ENCODE measurements at regions not wholly inside any gene's neighbourhood (a gene's known extent, or its start where the extent isn't known, plus 50 kb on each side); places are given as distances from the start of the nearest gene placed in this dataset.
A peak's percentile ranks its signal among the peaks of the same experiment; 100 is the strongest.
"Not testable (repeated sequence)": the region's sequence is repeated elsewhere in the genome, so short reads cannot be mapped to it uniquely, and the experiment has no call there.

DNA sequence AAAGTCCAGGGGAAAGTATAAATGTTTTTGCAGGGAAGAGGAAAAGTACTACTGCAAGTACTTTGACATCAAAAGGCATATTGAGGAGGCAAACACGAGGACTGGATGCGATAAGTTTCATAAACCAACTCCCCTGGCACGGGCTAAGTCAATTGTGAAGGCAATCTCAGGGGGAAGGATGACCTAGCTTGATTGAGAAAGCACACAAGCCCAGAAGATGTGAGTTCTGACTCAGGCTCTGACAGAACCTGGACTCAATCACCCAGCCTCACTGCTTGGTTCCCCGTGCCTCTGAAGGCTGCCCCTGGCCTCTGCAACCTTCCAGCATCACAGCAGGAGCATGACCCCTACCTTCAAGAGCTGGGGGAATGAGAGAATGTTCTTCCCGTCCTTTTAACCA, 93.2 kb upstream of the ZNF438 start:
- no peak for ATAC-seq
- no peak for DNase-seq

- no peak for DNase-seq
Measured at GRCh38 chr10:31125789-31126188, 94.1 kb upstream of the ZNF438 start.

GRCh38 chr10:31126593-31126992, 94.9 kb upstream of the ZNF438 start:
- ATAC-seq (peak; percentile 74), DNase-seq (no peak)

More at GRCh38 chr10:31125789-31126188, 94.1 kb upstream of the ZNF438 start:
- no peak for ATAC-seq

DNA sequence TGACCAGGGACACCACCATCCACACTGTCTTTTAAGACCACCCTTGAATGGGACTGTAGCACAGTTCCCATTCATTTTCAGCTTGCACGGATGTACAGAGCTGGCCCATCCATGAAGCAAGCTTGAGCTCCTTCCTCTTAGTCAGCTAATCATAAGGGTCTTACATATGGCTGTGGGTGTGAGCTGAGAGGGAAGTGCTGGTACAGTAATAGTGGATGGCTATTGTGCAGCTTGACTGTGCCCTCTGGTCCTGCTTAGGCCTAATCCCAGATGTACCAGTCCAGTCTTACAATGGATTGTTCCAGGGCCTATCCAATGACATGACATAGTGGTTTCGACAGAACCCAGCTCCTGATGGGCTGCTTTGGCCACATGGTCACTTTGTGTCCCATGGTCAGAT, 96.9 kb upstream of the ZNF438 start:
- ATAC-seq: no peak
- no peak for DNase-seq

- DNase-seq (no peak), ATAC-seq (no peak)
Measured at GRCh38 chr10:31129271-31129670, 97.6 kb upstream of the ZNF438 start.

GRCh38 chr10:31129880-31130405, 98.3 kb upstream of the ZNF438 start:
- ATAC-seq: no peak
- no peak for DNase-seq

GRCh38 chr10:31130406-31130805, 98.7 kb upstream of the ZNF438 start:
- ATAC-seq: no peak

DNA sequence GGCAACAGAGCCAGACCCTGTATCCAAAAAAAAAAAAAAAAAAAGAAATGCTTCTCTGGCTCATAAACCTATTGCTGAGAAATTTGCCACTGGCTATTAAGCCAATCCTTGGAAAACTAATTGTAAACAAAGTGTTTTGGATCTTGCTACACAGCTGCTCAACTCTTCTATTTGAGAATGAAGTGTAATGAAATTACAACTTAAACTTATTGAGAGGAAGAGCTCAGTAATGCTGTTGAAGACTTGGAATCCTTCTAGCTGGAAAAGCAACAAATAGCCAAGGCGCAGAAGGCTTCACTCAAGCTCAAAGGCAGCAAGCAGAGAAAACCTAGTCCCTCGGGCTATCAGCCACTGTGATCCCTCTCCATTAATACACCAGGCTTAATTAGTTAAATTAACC, 99.6 kb upstream of the ZNF438 start:
- DNase-seq: no peak
- no peak for ATAC-seq

More at GRCh38 chr10:31130406-31130805, 98.7 kb upstream of the ZNF438 start:
- no peak for DNase-seq

DNA sequence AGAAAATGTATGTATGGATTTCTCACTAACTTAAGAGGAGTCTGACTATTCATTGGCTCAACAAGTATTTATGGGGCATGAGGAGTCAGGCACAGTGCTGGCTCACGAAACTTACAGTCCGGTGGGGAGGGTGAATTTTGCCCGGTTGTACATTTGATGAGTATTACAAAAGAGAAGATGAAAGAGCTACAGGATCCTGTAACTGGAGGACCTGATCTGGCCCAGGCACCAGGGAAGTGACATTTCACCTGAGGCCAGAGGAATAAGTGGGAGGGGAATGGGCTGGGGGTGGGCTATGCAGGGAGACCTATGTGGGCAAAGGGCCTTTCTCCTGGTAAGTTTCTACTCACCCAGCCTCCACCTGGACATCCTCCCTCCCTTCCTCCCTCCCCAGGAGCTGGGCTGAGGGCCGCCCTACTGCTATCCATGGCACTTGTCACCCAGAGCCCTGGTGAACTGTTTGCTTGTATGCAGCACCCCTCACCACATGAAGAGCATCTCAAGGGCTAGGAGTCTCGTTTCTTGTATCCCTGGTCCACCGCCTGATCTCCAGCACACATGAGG, 101.1 kb upstream of the ZNF438 start:
- DNase-seq (no peak), ATAC-seq (no peak)

GRCh38 chr10:31133251-31133791, 101.7 kb upstream of the ZNF438 start:
- ATAC-seq: no peak
- DNase-seq: no peak

DNA sequence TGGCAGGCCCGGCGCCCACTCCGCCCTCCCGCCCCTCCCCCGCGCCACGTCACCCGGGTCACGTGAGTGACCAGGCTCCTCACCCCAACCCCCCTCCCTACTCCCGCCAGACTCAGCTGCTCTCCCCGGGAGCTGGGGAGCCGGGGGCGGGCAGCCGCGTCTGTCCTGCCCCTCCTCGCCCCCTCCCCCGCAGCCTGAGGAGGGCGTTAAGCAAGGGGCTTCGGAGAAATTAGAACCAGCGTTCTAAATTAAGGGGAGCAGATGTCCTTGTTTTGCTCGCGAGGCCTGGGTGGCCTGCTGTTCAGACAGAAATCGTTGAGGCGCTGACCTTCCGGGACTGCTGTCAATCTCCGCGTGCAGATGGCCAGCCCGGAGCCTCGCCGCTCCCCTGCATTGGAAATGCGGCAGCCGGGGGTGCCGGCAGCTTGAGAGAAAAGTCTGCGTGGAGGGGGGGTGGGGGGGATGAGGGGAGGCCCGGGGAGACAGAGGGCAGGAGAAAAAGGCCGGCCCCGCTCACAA, 102.2 kb upstream of the ZNF438 start:
- peak; percentile 30 for ATAC-seq
- DNase-seq: peak; percentile 76

DNA sequence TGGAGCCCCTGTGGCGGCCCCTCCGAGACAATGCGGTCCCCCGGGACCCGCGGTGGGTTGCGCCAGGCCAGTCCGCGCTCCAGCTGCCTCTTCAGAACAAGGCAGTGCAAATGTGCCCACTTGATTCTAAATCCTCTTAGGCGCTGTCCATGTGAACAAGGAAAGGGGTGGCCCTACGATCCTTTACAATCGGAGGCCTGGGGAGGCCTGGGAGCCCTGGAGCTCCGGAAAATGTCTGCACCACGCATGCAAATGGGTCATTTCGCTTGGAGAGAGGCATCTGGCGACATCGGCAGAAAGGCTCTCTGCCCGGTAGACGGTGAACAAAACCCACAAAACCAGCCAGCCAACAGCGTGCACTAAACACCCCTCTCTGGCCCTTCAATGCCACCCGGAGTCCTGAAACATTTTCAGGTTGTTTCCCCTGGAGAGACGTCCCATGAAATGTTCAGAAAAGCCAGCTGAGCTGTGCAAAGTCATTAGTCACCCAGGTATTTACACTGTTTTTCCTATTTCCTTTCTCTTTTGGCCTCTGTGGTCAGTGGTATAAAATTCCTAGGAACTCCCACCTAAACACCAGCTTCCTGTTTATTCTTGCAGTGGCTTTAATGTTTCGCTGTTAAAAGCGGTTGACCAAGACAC, 102.8 kb upstream of the ZNF438 start:
- peak; percentile 68 for ATAC-seq
- DNase-seq: peak; percentile 52

DNA sequence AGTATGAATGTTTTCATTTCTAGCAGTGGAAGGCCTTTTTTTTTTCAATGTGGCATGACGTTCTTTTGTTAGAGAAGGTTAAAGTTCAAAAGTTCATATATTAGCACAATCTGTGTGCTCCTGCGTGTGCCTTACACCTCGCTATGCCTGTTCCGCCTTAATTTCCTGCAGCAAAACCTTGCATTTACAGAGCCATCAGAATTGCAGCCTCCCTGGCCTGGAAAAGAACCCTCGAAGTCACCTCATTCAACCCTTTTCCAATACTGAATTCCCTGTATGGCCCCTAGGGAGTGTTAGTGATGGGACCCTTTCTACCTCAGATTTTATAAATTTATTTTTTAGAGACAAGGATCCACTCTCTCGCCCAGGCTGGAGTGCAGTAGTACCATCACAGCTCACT, 103.5 kb upstream of the ZNF438 start:
- no peak for DNase-seq
- ATAC-seq: no peak

- ATAC-seq, DNase-seq: not testable (repeated sequence)
Measured at GRCh38 chr10:31135791-31136190, 104.1 kb upstream of the ZNF438 start.

DNA sequence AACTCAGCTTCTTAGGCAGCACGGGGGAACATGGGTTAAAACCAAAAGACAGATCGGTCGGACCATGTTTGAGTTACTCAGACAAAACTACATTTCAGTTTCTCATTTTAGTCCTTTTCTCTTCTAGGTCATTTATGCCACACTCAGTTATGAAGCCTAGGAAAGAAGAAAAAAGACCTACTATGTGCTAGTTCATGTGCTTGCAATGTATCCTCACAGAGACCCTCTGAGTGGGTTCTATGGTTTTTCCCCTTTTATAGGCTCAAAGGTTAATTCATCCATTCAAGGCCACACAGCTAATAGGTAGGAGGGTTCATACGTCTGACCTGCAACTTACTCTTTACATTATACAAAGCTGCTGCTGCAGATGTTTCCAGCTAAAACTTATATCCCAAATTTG, 104.7 kb upstream of the ZNF438 start:
- DNase-seq (no peak), ATAC-seq (no peak)

DNA sequence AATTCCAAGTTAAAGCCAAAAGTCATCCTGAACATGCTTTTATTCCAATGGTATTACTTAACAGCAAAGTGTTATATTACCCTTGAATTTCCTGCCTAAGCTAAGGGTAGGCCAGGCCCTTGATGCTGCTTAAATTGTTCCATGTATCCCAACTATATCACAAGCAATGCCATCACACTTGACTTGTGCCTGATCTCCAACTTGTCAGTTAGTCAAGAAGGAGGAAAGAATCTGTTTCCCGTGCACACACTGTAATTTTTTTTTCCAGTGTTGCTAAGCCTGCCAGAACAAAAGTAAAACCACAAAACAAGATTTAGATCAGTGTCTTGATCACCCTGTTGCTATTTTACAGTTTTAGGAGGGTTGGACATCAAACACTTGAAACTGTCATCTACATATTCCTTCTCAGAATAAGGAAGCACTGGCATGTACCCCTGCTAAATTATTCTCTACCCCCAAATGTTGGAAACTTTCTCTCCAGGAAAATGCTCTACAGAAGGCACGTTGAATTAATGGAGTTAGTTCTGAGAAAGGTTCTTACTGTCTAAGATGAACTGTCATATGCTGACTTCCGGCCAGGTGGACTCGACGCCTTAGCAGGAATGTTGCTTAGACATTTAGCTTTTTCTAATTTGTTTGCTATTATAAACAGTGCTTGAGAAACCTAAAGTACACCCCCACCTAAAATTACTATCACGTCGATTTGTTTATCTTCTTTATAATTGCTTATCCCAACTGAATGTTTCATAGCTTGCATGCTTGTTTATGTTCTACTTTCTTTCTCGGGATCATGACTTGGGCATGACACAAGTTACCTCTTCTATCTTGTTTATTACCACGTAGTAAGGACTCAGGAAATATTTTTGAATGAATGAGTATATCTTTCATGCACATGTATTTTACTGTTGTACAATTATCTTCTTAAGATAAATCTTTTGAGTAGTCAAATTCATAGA, 105.5 kb upstream of the ZNF438 start:
- peak; percentile 2 for ATAC-seq
- DNase-seq: no peak

DNA sequence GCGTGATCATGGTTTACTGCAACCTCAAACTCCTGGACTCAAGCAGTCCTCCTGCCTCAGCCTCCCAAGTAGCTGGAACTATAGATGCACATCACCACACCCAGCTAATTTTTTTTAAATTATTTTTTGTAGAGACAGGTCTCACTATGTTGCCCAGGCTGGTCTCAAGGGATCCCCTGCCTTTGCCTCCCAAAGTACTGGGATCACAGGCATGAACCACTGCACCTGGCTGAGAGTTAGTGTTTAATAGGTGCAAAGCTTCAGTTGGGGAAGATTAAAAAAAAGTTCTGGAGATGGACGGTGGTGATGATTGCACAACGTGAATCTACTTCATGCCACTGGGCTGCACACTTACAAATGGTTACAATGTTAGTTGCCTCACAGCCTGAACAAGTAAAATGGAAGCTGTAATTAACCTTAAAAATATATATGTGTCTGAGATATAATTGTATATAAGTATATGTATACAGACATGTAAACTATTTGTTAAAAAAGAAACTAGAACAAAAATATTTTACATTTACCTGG, 106.4 kb upstream of the ZNF438 start:
- no peak for ATAC-seq
- no peak for DNase-seq

- ATAC-seq (no peak), DNase-seq (no peak)
Measured at GRCh38 chr10:31139497-31139896, 107.8 kb upstream of the ZNF438 start.

DNA sequence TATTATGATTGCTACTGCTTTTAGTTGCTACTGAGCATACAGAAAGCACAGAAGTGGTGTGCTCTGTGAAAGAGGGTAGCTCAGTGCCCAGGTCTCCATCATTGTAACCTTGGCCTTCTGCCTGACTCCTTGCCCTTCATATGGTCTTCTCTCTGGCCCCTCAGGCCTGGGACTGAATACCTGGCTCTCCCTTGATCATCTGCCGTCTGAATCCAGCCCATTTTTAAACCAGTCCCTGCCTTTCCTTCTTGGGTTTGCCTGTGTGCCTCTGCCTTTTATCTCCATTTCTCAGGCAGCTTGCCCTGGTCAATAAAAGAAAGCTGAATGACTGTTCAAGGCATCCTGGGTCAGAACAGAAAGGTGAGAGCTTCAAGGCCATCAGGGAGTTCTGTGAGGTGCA, 109.1 kb upstream of the ZNF438 start:
- DNase-seq (no peak), ATAC-seq (no peak)

GRCh38 chr10:31142026-31142425, 110.4 kb upstream of the ZNF438 start:
- ATAC-seq (no peak), DNase-seq (no peak)

GRCh38 chr10:31143331-31143935, 111.8 kb upstream of the ZNF438 start:
- ATAC-seq (no peak), DNase-seq (no peak)

- DNase-seq (no peak), ATAC-seq (no peak)
Measured at GRCh38 chr10:31145986-31146385, 114.3 kb upstream of the ZNF438 start.
